ENCODE measurements at regions not wholly inside any gene's neighbourhood (a gene's known extent, or its start where the extent isn't known, plus 50 kb on each side); places are given as distances from the start of the nearest gene placed in this dataset.

DNA sequence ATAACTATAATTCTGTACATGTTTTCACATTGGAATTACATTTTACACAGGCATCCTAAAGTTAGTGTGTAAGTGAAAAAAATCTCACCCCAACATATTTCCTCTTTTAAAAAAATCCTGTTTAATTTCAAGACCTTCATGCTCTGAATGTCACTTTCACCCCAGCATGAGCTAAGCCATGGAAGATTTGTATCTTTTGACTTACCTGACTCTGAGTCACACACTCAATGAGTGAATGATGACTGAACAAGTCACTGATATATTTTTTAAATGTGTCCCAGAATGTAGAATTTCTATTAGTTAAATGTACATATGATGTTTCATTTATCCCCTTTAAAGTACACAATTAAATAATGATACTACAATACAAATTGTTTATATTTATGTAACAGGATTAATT lies 199.9 kb upstream of the RBMS3 start:
- TF ChIP-seq, protein P1, sequence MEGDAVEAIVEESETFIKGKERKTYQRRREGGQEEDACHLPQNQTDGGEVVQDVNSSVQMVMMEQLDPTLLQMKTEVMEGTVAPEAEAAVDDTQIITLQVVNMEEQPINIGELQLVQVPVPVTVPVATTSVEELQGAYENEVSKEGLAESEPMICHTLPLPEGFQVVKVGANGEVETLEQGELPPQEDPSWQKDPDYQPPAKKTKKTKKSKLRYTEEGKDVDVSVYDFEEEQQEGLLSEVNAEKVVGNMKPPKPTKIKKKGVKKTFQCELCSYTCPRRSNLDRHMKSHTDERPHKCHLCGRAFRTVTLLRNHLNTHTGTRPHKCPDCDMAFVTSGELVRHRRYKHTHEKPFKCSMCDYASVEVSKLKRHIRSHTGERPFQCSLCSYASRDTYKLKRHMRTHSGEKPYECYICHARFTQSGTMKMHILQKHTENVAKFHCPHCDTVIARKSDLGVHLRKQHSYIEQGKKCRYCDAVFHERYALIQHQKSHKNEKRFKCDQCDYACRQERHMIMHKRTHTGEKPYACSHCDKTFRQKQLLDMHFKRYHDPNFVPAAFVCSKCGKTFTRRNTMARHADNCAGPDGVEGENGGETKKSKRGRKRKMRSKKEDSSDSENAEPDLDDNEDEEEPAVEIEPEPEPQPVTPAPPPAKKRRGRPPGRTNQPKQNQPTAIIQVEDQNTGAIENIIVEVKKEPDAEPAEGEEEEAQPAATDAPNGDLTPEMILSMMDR (IDR thresholded peaks at IDR 0.05): no peak
- Histone ChIP-seq H3K4me3 (no peak overlapping the region), H3K27ac (no peak overlapping the region)
- no peak for DNase-seq (ENCODE audit: low spot score)

DNA sequence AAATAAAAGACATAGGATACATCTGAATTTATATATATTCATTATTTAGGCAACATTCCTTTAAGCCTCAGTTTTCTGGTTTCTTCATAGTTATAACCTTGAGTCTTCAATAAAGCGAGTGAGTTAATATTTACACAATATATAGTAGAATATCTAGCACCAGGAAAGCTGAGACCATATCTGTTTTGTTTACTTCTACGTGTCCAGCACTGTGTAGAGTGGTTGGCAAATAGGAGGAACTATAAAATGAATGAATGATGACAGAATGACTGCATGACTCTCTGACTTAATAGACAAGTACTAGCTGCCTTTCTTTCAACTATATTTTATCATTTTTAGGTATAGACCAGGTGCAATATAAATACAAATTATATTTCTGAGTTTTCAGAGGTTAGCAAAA lies 197.8 kb upstream of the RBMS3 start:
- TF ChIP-seq, protein P1 (IDR thresholded peaks at IDR 0.05): no peak
- no peak for DNase-seq (ENCODE audit: low spot score)
- Histone ChIP-seq H3K27ac (no peak overlapping the region), H3K4me3 (no peak overlapping the region)

DNA sequence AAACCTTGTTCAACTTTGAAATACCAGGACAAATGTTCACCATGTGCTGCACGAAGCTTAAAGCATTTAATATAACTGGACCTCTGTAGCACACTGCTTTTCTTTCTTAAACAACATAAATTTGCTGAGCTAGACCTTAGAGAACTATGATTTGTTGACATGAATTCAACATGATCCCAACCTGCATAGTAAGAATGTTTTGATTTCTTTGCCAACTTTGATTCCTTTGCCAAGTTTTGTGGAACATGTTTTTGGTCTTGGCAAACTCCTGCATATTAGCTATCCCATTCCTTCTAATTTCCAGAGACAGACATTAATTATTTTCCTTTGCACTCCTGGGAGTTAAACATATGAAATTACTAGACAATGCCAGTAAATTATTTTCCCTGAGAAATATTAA lies 197.2 kb upstream of the RBMS3 start:
- DNase-seq (ENCODE audit: low spot score): no peak
- Histone ChIP-seq H3K27ac (no peak overlapping the region), H3K4me3 (no peak overlapping the region)
- TF ChIP-seq, protein P1 (IDR thresholded peaks at IDR 0.05): no peak

DNA sequence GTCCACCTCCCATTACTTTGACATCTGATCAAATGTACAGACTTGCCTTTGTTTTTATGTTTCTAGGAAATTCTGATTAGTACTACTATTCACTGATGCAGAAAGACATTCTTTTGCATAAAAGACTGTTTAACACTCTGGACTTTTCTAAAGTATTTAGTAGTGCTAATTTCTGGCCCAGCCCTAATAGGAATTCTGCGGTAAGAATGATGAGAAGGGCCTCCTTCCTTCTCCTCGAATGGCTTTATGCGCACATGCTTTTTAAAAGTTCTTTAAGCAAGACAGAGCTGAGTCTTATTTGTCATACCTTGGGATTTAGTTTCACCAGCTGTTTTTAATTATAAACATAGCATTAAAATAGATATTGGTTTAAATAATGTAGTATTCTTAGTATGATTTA lies 192.3 kb upstream of the RBMS3 start:
- Histone ChIP-seq H3K4me3 (no peak overlapping the region), H3K27ac (no peak overlapping the region)
- TF ChIP-seq, protein P1 (IDR thresholded peaks at IDR 0.05): no peak
- DNase-seq (ENCODE audit: low spot score): no peak

DNA sequence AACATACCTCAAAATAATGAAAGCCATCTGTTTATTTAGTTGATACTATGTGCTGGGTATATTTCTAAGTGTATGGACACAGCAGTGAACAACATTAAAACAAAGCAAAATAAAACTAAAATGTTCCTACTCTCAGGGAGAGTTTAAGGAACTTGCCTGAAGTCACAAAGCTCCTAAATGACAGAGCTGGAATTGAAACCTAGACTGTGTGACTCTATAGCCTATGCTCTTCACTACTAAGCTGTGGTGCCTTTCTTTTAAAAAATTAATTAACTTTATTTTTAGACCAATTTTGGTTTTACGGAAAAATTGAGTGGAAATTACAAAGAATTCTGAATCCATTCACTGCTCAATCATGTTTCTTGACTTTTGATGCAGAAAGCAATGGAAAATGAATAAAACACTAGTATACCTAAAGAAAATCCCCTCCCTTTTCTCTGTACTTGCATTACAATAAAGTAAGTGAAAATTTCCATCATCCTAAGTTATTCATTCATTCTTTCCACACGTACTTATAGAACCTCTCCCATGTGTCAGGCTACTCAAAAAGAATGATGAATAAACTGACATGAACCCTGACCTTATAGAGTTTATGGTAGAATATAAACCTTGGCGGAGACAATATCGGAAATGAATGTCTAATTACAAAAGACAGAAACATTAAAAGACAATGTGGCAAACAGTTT lies 189.8 kb upstream of the RBMS3 start:
- H3K27ac ChIP-seq: no peak overlapping the region
- TF ChIP-seq, protein P1 (IDR thresholded peaks at IDR 0.05): no peak
- H3K4me3 ChIP-seq: no peak overlapping the region
- DNase-seq (ENCODE audit: low spot score): no peak

DNA sequence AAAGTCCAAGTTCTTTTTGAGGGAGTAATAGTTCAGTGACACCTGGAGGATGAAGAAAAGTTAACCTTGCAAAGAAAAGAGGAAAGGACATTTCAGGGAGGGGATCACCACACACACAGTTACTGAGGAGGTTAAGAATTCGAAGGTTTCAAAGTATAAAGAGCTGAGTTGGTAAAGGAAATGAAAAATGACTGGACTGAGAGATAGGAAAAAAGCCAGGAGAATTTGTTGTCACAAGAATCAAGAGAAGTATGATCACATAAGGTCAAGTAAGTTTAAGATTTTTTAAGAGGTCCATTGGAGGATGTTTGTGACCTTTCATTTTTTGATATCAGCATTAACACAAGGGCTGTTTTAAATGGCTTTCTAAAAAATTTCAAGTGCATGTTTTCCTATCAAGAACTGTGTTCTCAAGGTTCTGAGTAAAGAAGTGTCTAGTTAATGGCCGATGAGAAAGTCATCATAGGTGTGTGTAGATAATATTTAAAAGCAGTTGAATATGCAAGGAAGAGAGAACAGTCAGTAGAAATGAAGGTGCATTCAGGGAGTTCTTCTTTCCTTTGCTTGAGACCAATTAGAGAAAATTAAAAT lies 189.2 kb upstream of the RBMS3 start:
- TF ChIP-seq, protein P1 (IDR thresholded peaks at IDR 0.05): no peak
- Histone ChIP-seq H3K27ac (no peak overlapping the region), H3K4me3 (no peak overlapping the region)
- no peak for DNase-seq (ENCODE audit: low spot score)

DNA sequence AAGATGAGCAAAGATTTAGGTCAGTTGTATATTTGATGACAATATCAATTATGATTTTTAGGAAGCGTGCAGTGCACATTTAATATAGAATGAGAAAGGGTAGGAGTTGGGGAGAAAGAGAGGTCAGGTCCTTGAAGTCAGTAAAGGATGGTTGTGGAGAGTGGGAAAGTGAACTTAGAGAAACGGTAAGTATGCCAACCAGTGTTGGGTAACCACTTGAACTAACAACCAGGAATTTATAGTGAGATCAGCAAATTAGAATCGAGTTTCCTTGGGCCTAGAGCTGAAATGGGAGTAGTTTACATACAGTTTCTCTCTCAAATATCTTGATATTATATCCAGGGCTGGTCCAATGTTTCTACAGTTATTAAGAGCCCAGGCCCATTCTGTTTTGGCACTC lies 188.5 kb upstream of the RBMS3 start:
- H3K27ac ChIP-seq: no peak overlapping the region
- no peak for DNase-seq (ENCODE audit: low spot score)
- TF ChIP-seq, protein P1 (IDR thresholded peaks at IDR 0.05): no peak
- no peak overlapping the region for H3K4me3 ChIP-seq

Data from coronary artery (tissue), 2 donors.